DOHH2 (cell line): ENCODE measurements at regions not wholly inside any gene's neighbourhood (a gene's known extent, or its start where the extent isn't known, plus 50 kb on each side); places are given as distances from the start of the nearest gene placed in this dataset.

Source experiments
- EZH2phosphoT487 ChIP-seq: fragments of 200-600 bp; sonication (generic); IDR thresholded peaks from 2 replicates; pipeline ENCODE4 v1.6.1; 2017; ENCODE audit warnings: borderline replicate concordance, mild to moderate bottlenecking, antibody characterized with exemption, low read length, moderate library complexity, mixed read lengths
- TF ChIP-seq, protein P1 (sequence below): fragments of 200-600 bp; sonication (generic); IDR thresholded peaks from one replicate; pipeline ENCODE4 v1.5.1; 2014; ENCODE audit warnings: antibody characterized with exemption, mild to moderate bottlenecking, low read depth, low read length; ENCODE audit not compliant: poor library complexity, severe bottlenecking

- TF ChIP-seq, protein P1, sequence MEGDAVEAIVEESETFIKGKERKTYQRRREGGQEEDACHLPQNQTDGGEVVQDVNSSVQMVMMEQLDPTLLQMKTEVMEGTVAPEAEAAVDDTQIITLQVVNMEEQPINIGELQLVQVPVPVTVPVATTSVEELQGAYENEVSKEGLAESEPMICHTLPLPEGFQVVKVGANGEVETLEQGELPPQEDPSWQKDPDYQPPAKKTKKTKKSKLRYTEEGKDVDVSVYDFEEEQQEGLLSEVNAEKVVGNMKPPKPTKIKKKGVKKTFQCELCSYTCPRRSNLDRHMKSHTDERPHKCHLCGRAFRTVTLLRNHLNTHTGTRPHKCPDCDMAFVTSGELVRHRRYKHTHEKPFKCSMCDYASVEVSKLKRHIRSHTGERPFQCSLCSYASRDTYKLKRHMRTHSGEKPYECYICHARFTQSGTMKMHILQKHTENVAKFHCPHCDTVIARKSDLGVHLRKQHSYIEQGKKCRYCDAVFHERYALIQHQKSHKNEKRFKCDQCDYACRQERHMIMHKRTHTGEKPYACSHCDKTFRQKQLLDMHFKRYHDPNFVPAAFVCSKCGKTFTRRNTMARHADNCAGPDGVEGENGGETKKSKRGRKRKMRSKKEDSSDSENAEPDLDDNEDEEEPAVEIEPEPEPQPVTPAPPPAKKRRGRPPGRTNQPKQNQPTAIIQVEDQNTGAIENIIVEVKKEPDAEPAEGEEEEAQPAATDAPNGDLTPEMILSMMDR = no peak
- TF ChIP-seq EZH2phosphoT487 = no peak
Observed at GRCh38 chr4:8776366-8776765, 95.3 kb downstream of the HMX1 start.
